ENCODE measurements at regions not wholly inside any gene's neighbourhood (a gene's known extent, or its start where the extent isn't known, plus 50 kb on each side); places are given as distances from the start of the nearest gene placed in this dataset.

- Histone ChIP-seq H3K27me3 (no peaks in the 10 kb centered on the region), H3K36me3 (no peaks in the 10 kb centered on the region), H3K9me3 (no peaks in the 10 kb centered on the region), H3K4me3 (no peak overlapping the region), H3K4me1 (no peaks in the 10 kb centered on the region), H3K27ac (no peak overlapping the region)
- ATAC-seq = no peak
- WGBS (ENCODE audit: insufficient coverage, low coverage, low lambda C conversion rate, missing lambda C conversion rate) = 64% methylated on average over 3 of the region's 3 CpGs
- DNase-seq = no peak
- intact Hi-C loops (cut with DNase I) = no loop called here
- no peak for TF ChIP-seq POLR2A (IDR thresholded peaks at IDR 0.05)
- TF ChIP-seq CTCF (IDR thresholded peaks at IDR 0.05) = no peak
These were observed 893.7 kb upstream of the FAM98A start for GRCh38 chr2:34492561-34493455.

- Histone ChIP-seq H3K27ac (no peak overlapping the region), H3K36me3 (no peaks in the 10 kb centered on the region), H3K27me3 (no peaks in the 10 kb centered on the region), H3K4me3 (no peak overlapping the region), H3K4me1 (no peaks in the 10 kb centered on the region), H3K9me3 (no peaks in the 10 kb centered on the region)
- DNase-seq (no peak), ATAC-seq (no peak)
- TF ChIP-seq CTCF (IDR thresholded peaks at IDR 0.05) (no peak), POLR2A (IDR thresholded peaks at IDR 0.05) (no peak)
- intact Hi-C loops (cut with DNase I) = no loop called here
- 37% methylated on average over 2 of the region's 2 CpGs for WGBS (ENCODE audit: insufficient coverage, low coverage, low lambda C conversion rate, missing lambda C conversion rate)
These were observed 887.9 kb upstream of the FAM98A start for GRCh38 chr2:34486965-34487364.

DNA sequence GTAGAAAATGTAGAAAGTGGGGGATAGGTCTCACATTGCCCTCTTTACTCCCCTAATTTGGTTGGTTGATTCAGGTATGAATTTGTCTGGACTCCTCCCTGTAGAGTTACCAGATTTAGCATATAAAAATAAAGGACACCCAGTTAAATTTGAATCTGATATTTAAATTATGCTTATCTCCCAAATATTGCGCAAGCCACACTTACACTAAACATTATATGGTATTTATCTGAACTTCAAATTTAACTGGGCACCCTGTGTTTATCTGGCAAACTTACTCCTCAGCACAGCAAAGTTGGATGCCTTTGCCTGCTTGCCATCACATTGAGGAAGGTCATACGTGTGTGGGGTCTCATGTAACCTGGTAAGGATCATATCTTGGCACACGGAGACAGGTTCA lies 882.4 kb upstream of the FAM98A start:
- intact Hi-C loops (cut with DNase I) = no loop called here
- ATAC-seq (no peak), DNase-seq (no peak)
- TF ChIP-seq POLR2A (IDR thresholded peaks at IDR 0.05) (no peak), CTCF (IDR thresholded peaks at IDR 0.05) (no peak)
- no peaks in the 10 kb centered on the region for H3K27me3 ChIP-seq
- H3K36me3 ChIP-seq = no peaks in the 10 kb centered on the region
- no peak overlapping the region for H3K27ac ChIP-seq
- WGBS (ENCODE audit: insufficient coverage, low coverage, low lambda C conversion rate, missing lambda C conversion rate) = 57% methylated on average over 3 of the region's 3 CpGs
- no peak overlapping the region for H3K4me3 ChIP-seq
- no peaks in the 10 kb centered on the region for H3K9me3 ChIP-seq
- no peaks in the 10 kb centered on the region for H3K4me1 ChIP-seq

- intact Hi-C loops (cut with DNase I) = no loop called here
- no peaks in the 10 kb centered on the region for H3K36me3 ChIP-seq
- H3K4me1 ChIP-seq = no peaks in the 10 kb centered on the region
- H3K27ac ChIP-seq = no peak overlapping the region
- no peak for TF ChIP-seq CTCF (IDR thresholded peaks at IDR 0.05)
- no peak for TF ChIP-seq POLR2A (IDR thresholded peaks at IDR 0.05)
- ATAC-seq (no peak), DNase-seq (no peak)
- no peaks in the 10 kb centered on the region for H3K9me3 ChIP-seq
- no peaks in the 10 kb centered on the region for H3K27me3 ChIP-seq
- no peak overlapping the region for H3K4me3 ChIP-seq
- 36% methylated on average over 2 of the region's 2 CpGs for WGBS (ENCODE audit: insufficient coverage, low coverage, low lambda C conversion rate, missing lambda C conversion rate)
These were observed 881.3 kb upstream of the FAM98A start for GRCh38 chr2:34480366-34480765.

Data from right lobe of liver (tissue), 6 donors.